Endodermal cell (in vitro differentiated cells): ENCODE measurements at regions not wholly inside any gene's neighbourhood (a gene's known extent, or its start where the extent isn't known, plus 50 kb on each side); places are given as distances from the start of the nearest gene placed in this dataset.

Source experiments
- DNase-seq: peaks from one replicate; pipeline ENCODE4 v3.0.0-alpha.2; 2017
- H3K27ac ChIP-seq: 2 replicates; pipeline ENCODE4 v1.5.1; 2013; ENCODE audit warnings: mild to moderate bottlenecking, low read depth, low read length, moderate library complexity
- H3K27me3 ChIP-seq: 2 replicates; pipeline ENCODE4 v1.6.1; 2013; ENCODE audit warnings: mild to moderate bottlenecking, low read length, moderate library complexity; ENCODE audit not compliant: insufficient read depth, control insufficient read depth, poor library complexity, severe bottlenecking
- H3K36me3 ChIP-seq: 2 replicates; pipeline ENCODE4 v1.7.0; 2013; ENCODE audit warnings: mild to moderate bottlenecking, low read length, moderate library complexity; ENCODE audit not compliant: control insufficient read depth, insufficient read depth
- H3K4me1 ChIP-seq: one replicate; pipeline ENCODE4 v1.7.0; 2013; ENCODE audit warnings: low read length; ENCODE audit not compliant: control insufficient read depth, insufficient read depth
- H3K4me3 ChIP-seq: 2 replicates; pipeline ENCODE4 v1.5.1; 2013; ENCODE audit warnings: mild to moderate bottlenecking, low read length, moderate library complexity
- H3K9ac ChIP-seq: 2 replicates; pipeline ENCODE4 v1.6.1; 2013; ENCODE audit warnings: mild to moderate bottlenecking, low read length, moderate library complexity; ENCODE audit not compliant: poor library complexity, severe bottlenecking; ENCODE audit errors: extremely low read depth
- H3K9me3 ChIP-seq: 2 replicates; pipeline ENCODE4 v1.6.1; 2013; ENCODE audit warnings: mild to moderate bottlenecking, low read length, moderate library complexity; ENCODE audit not compliant: control insufficient read depth
- H3K27ac Mint-ChIP-seq: 2 replicates; pipeline ENCODE4 v1.8.0; 2020; ENCODE audit warnings: mixed read lengths
- H3K27me3 Mint-ChIP-seq: 2 replicates; pipeline ENCODE4 v1.8.0; 2021; ENCODE audit warnings: mild to moderate bottlenecking, mixed read lengths; ENCODE audit not compliant: insufficient read depth
- H3K36me3 Mint-ChIP-seq: 2 replicates; pipeline ENCODE4 v1.8.0; 2020; ENCODE audit warnings: low read depth, mixed read lengths
- H3K4me1 Mint-ChIP-seq: 2 replicates; pipeline ENCODE4 v1.8.0; 2020; ENCODE audit warnings: mixed read lengths
- H3K4me3 Mint-ChIP-seq: 2 replicates; pipeline ENCODE4 v1.8.0; 2020; ENCODE audit warnings: mild to moderate bottlenecking, moderate library complexity, mixed read lengths
- H3K9me3 Mint-ChIP-seq: 2 replicates; pipeline ENCODE4 v1.8.0; 2020; ENCODE audit warnings: mild to moderate bottlenecking, mixed read lengths
- WGBS, 2 experiments: methylation state at CpG; one replicate each; pipeline versions ENCODE4 v1.1.5 to v1.1.7; 2013; ENCODE audit warnings: missing lambda C conversion rate in 2 of 2, mixed read lengths in 1 of 2; ENCODE audit not compliant: insufficient coverage in 1 of 2, insufficient read length in 1 of 2; 5-methylcytosine and 5-hydroxymethylcytosine counted together
- TF ChIP-seq, protein P1 (sequence below): fragments of 200-600 bp; sonication (generic); conservative IDR thresholded peaks from 2 replicates; pipeline ENCODE4 v1.5.0; 2021; ENCODE audit warnings: antibody characterized with exemption, mild to moderate bottlenecking

DNA sequence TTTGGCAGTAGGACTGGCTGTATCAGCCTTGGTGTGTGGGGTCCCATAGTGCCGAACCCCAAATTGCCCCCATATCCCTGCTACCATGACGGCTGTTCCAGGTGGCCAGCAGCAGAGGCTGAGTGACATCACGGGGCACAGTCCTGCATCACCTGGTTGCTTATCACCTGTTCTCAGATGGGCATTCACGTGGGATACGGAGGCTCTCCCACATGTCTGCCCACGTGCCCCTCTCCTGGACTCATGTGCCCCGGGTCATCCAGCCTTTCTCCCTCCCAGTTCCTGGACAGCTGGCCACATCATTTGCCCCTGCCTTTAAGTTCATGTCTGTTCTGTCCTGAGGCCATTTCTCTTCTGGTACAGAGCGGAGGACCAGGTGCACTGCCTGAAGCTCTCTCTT, 431.0 kb upstream of the B3GAT1 start:
- Histone ChIP-seq H3K4me1 (no peaks in the 10 kb centered on the region), H3K9me3 (no peaks in the 10 kb centered on the region), H3K27me3 (no peaks in the 10 kb centered on the region), H3K4me3 (no peak overlapping the region), H3K27ac (no peak overlapping the region), H3K36me3 (no peaks in the 10 kb centered on the region), H3K9ac (no peak overlapping the region)
- TF ChIP-seq, protein P1, sequence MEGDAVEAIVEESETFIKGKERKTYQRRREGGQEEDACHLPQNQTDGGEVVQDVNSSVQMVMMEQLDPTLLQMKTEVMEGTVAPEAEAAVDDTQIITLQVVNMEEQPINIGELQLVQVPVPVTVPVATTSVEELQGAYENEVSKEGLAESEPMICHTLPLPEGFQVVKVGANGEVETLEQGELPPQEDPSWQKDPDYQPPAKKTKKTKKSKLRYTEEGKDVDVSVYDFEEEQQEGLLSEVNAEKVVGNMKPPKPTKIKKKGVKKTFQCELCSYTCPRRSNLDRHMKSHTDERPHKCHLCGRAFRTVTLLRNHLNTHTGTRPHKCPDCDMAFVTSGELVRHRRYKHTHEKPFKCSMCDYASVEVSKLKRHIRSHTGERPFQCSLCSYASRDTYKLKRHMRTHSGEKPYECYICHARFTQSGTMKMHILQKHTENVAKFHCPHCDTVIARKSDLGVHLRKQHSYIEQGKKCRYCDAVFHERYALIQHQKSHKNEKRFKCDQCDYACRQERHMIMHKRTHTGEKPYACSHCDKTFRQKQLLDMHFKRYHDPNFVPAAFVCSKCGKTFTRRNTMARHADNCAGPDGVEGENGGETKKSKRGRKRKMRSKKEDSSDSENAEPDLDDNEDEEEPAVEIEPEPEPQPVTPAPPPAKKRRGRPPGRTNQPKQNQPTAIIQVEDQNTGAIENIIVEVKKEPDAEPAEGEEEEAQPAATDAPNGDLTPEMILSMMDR = no peak
- Mint-ChIP-seq H3K9me3 (no peaks in the 10 kb centered on the region), H3K36me3 (no peaks in the 10 kb centered on the region), H3K27ac (no peak overlapping the region), H3K27me3 (peaks cover 16% of the 10 kb centered on the region), H3K4me3 (no peak overlapping the region), H3K4me1 (no peaks in the 10 kb centered on the region)
- WGBS, 2 experiments = 95% methylated on average over 8 of the region's 8 CpGs
- DNase-seq = no peak

DNA sequence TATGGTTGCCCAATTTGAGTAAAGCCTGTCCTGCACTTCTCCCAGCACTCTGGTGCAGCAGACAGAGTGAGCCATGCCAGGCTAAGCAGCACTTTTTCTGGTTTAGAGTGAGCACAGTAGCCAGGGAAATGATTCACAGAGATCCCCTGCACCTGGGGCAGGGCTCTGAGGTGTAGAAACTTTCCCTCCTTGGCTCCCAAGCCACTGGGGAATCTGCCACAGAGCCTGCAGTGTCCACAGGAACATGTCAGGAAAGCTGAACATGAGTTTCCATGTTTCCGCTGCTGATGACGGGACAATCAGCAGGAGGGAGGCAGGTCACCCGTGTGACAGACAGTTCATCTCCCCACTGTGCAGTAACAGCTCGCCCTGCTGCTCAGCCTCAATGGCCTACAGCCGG, 429.9 kb upstream of the B3GAT1 start:
- Mint-ChIP-seq H3K9me3 (no peaks in the 10 kb centered on the region), H3K36me3 (no peaks in the 10 kb centered on the region), H3K4me1 (no peaks in the 10 kb centered on the region), H3K27ac (no peak overlapping the region), H3K27me3 (peaks cover 16% of the 10 kb centered on the region), H3K4me3 (no peak overlapping the region)
- DNase-seq = no peak
- H3K27ac ChIP-seq = no peak overlapping the region
- H3K36me3 ChIP-seq = no peaks in the 10 kb centered on the region
- no peaks in the 10 kb centered on the region for H3K27me3 ChIP-seq
- H3K9ac ChIP-seq = no peak overlapping the region
- WGBS, 2 experiments = 89% methylated on average over 5 of the region's 5 CpGs; no CpG with 5 or more reads in 1 of the 2 experiments
- TF ChIP-seq, protein P1 = no peak
- H3K4me1 ChIP-seq = no peaks in the 10 kb centered on the region
- H3K4me3 ChIP-seq = no peak overlapping the region
- H3K9me3 ChIP-seq = no peaks in the 10 kb centered on the region

DNA sequence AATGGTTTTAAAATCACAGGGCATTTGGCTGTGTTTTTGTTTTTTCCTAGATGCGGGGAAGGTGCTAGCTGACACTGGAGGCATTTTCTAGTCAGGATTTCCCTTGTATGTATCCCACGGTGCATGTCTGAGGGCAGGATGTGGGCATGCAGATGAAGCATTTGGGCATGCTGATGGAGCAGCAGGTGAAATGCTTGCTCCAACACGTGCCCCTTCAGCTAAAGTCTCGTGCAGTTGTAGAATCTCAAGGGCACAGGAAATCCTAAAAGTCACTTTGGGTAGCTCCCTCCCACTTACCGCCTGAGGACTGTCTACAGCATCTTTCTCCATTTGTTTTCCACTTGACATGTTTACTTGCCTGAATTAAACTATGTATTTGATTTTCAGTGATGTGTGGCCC, 429.4 kb upstream of the B3GAT1 start:
- no peak overlapping the region for H3K4me3 Mint-ChIP-seq
- 82 to 86% methylated on average over 3 to 5 of the region's 5 CpGs for WGBS, 2 experiments
- H3K27ac Mint-ChIP-seq = no peak overlapping the region
- Histone ChIP-seq H3K9ac (no peak overlapping the region), H3K9me3 (no peaks in the 10 kb centered on the region), H3K4me1 (no peaks in the 10 kb centered on the region), H3K36me3 (no peaks in the 10 kb centered on the region), H3K27me3 (no peaks in the 10 kb centered on the region), H3K4me3 (no peak overlapping the region), H3K27ac (no peak overlapping the region)
- no peaks in the 10 kb centered on the region for H3K9me3 Mint-ChIP-seq
- no peaks in the 10 kb centered on the region for H3K36me3 Mint-ChIP-seq
- H3K4me1 Mint-ChIP-seq = no peaks in the 10 kb centered on the region
- TF ChIP-seq, protein P1 = no peak
- no peak for DNase-seq
- peaks cover 14% of the 10 kb centered on the region for H3K27me3 Mint-ChIP-seq
